Skeletal muscle tissue (tissue), 3 donors: ENCODE measurements at regions not wholly inside any gene's neighbourhood (a gene's known extent, or its start where the extent isn't known, plus 50 kb on each side); places are given as distances from the start of the nearest gene placed in this dataset.
"Not testable (repeated sequence)": the region's sequence is repeated elsewhere in the genome, so short reads cannot be mapped to it uniquely, and the experiment has no call there.

ENCODE experiments used
- H3K27ac ChIP-seq: one replicate; pipeline ENCODE4 v1.7.0; 2013; ENCODE audit warnings: mild to moderate bottlenecking, low read depth, low read length, inconsistent platforms
- H3K27me3 ChIP-seq, 3 donors: one replicate each; pipeline ENCODE4 v1.7.0; 2013; ENCODE audit warnings: low read length in 3 of 3; ENCODE audit not compliant: control insufficient read depth in 3 of 3, insufficient read depth in 3 of 3
- H3K36me3 ChIP-seq, 3 donors: one replicate each; pipeline ENCODE4 v1.7.0; 2013; ENCODE audit warnings: low read length in 3 of 3; ENCODE audit not compliant: control insufficient read depth in 3 of 3, insufficient read depth in 3 of 3
- H3K4me1 ChIP-seq, 3 donors: one replicate each; pipeline ENCODE4 v1.7.0; 2013; ENCODE audit warnings: low read length in 3 of 3, mild to moderate bottlenecking in 3 of 3; ENCODE audit not compliant: control insufficient read depth in 3 of 3, insufficient read depth in 3 of 3
- H3K4me3 ChIP-seq, 3 donors: one replicate each; pipeline ENCODE4 v1.7.0; 2013; ENCODE audit warnings: low read length in 3 of 3
- H3K9ac ChIP-seq, 3 donors: one replicate each; pipeline ENCODE4 v1.7.0; 2013; ENCODE audit warnings: low read length in 3 of 3, mild to moderate bottlenecking in 3 of 3, moderate library complexity in 2 of 3, low read depth in 1 of 3
- H3K9me3 ChIP-seq, 3 donors: one replicate each; pipeline ENCODE4 v1.7.0; 2013; ENCODE audit warnings: low read length in 3 of 3; ENCODE audit not compliant: control insufficient read depth in 3 of 3
- donor health status: Osteomylitis.

- H3K9me3 ChIP-seq: no peaks in the 10 kb centered on the region
- H3K9ac ChIP-seq: no peak overlapping the region
- no peak overlapping the region for H3K4me3 ChIP-seq
- H3K36me3 ChIP-seq: no peaks in the 10 kb centered on the region
- H3K4me1 ChIP-seq: no peaks in the 10 kb centered on the region
- H3K27me3 ChIP-seq: no peaks in the 10 kb centered on the region
- no peak overlapping the region for H3K27ac ChIP-seq
Observed at GRCh38 chr5:90338712-90339372, 70.7 kb downstream of the CETN3 start.

GRCh38 chr5:90337449-90338052, 72.0 kb downstream of the CETN3 start:
- no peak overlapping the region for H3K9ac ChIP-seq
- H3K36me3 ChIP-seq: no peaks in the 10 kb centered on the region
- H3K4me3 ChIP-seq: no peak overlapping the region
- no peaks in the 10 kb centered on the region for H3K4me1 ChIP-seq
- H3K27ac ChIP-seq: no peak overlapping the region
- H3K9me3 ChIP-seq: no peaks in the 10 kb centered on the region
- no peaks in the 10 kb centered on the region for H3K27me3 ChIP-seq

GRCh38 chr5:90336752-90337151, 72.8 kb downstream of the CETN3 start:
- no peaks in the 10 kb centered on the region for H3K9me3 ChIP-seq
- H3K4me1 ChIP-seq: no peaks in the 10 kb centered on the region
- no peak overlapping the region for H3K27ac ChIP-seq
- H3K9ac ChIP-seq: no peak overlapping the region
- no peaks in the 10 kb centered on the region for H3K36me3 ChIP-seq
- no peaks in the 10 kb centered on the region for H3K27me3 ChIP-seq
- no peak overlapping the region for H3K4me3 ChIP-seq

- Histone ChIP-seq H3K4me1 (no peaks in the 10 kb centered on the region), H3K27me3 (no peaks in the 10 kb centered on the region), H3K4me3 (no peak overlapping the region), H3K9ac (no peak overlapping the region), H3K9me3 (no peaks in the 10 kb centered on the region), H3K27ac (no peak overlapping the region), H3K36me3 (no peaks in the 10 kb centered on the region)
Observed at GRCh38 chr5:90334741-90335140, 74.8 kb downstream of the CETN3 start.

DNA sequence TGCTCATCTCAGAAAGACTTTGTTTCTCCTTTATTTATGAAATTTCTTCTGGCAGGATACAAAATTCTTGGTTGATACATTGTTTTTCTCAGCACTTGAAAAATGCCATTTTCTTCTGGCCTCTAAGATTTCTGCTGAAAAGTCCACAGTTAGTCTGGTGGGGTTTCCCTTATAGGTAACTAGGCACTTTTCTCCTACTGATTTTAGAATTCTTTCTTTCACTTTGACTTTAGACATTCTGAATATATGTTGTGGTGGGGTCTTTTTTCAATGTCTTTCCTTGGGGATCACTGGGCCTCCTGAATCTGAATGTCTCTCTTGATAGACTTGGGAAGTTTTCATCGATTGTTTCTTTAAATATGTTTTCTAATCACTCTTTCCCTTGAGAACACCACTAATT, 79.6 kb downstream of the CETN3 start:
- Histone ChIP-seq H3K27me3 (no peaks in the 10 kb centered on the region), H3K4me1 (no peaks in the 10 kb centered on the region), H3K27ac (no peak overlapping the region), H3K4me3 (no peak overlapping the region), H3K9me3 (no peaks in the 10 kb centered on the region), H3K9ac (no peak overlapping the region), H3K36me3 (no peaks in the 10 kb centered on the region)

DNA sequence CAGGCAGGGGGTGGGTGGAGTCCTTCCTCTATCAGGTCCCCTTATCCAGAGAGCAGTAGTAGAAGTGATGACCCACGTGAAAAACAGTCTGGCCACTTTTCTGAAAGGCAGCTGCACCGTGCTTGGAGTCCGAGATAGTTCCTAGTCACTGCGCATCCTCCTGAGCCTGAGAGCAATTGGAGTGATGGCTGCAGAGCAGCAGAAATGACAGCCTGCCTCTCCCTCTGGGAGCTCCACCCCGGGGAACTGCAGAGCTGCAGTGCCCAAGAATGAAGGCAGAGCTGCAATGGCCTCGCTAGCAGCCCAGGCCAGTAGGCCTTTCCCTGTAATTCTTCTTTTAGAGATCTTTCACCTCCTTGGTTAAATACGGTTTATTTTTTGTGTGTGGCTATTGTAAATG, 82.6 kb downstream of the CETN3 start:
- Histone ChIP-seq H3K4me1 (no peaks in the 10 kb centered on the region), H3K27me3 (no peaks in the 10 kb centered on the region), H3K36me3 (no peaks in the 10 kb centered on the region), H3K27ac (no peak overlapping the region), H3K9ac (no peak overlapping the region), H3K9me3 (no peaks in the 10 kb centered on the region), H3K4me3 (no peak overlapping the region)

DNA sequence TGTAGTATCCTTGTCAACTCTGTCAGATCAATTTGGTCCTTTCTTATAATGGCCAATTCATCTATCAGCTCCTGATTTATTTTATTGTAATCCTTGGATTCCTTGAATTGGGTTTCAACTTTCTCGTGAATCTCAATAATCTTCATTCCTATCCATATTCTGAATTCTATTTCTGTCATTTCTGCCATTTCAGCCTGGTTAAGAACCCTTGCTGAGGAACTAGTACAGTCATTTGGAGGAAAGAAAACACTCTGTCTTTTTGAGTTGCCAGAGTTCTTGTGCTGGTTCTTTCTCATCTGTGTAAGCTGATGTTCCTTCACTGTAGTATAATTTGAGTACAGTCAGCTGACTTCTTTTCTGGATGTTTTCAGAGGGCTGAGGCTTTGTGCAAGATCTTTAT, 84.5 kb downstream of the CETN3 start:
- Histone ChIP-seq H3K27ac (no peak overlapping the region), H3K27me3 (no peaks in the 10 kb centered on the region), H3K4me3 (no peak overlapping the region), H3K9ac (no peak overlapping the region), H3K36me3 (no peaks in the 10 kb centered on the region), H3K9me3 (no peaks in the 10 kb centered on the region), H3K4me1 (no peaks in the 10 kb centered on the region)

- H3K36me3 ChIP-seq, H3K4me3 ChIP-seq, H3K27me3 ChIP-seq, H3K27ac ChIP-seq, H3K9ac ChIP-seq, H3K4me1 ChIP-seq, H3K9me3 ChIP-seq: not testable (repeated sequence)
Observed at GRCh38 chr5:90320348-90320747, 89.2 kb downstream of the CETN3 start.

- Histone ChIP-seq H3K27ac (no peak overlapping the region), H3K27me3 (no peaks in the 10 kb centered on the region), H3K36me3 (no peaks in the 10 kb centered on the region), H3K9me3 (no peaks in the 10 kb centered on the region), H3K9ac (no peak overlapping the region), H3K4me3 (no peak overlapping the region), H3K4me1 (no peaks in the 10 kb centered on the region)
Observed at GRCh38 chr5:90312027-90312426, 97.5 kb downstream of the CETN3 start.

DNA sequence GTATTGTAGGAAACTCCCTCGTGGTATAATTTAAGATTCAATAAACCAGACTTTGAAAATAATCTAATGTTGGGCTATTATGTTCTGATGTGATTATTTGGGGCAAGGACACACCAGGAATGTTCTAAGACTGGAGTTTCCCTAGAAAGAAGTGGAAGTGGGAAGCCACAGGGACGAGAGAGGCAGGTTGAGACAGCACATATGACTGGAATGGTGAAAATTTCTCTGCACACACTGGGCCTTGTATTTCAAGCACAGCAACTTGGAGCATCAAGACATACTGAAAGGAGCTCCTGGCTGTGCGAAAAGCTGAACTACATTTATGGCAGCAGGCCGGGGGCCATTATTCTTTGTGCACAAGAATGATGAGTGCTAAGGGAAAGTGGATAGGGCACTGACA, 98.2 kb downstream of the CETN3 start:
- Histone ChIP-seq H3K4me3 (no peak overlapping the region), H3K4me1 (no peaks in the 10 kb centered on the region), H3K36me3 (no peaks in the 10 kb centered on the region), H3K9me3 (no peaks in the 10 kb centered on the region), H3K27ac (no peak overlapping the region), H3K27me3 (no peaks in the 10 kb centered on the region), H3K9ac (no peak overlapping the region)
